NCI-H187 treated with DMSO at 0.1 percent for 48 hours (cell line): ENCODE measurements at regions not wholly inside any gene's neighbourhood (a gene's known extent, or its start where the extent isn't known, plus 50 kb on each side); places are given as distances from the start of the nearest gene placed in this dataset.
"Not testable (repeated sequence)": the region's sequence is repeated elsewhere in the genome, so short reads cannot be mapped to it uniquely, and the experiment has no call there.

Source experiments
- DNase-seq: peaks from one replicate; lab custom pipeline; 2025; lab: John Stamatoyannopoulos, UW

DNA sequence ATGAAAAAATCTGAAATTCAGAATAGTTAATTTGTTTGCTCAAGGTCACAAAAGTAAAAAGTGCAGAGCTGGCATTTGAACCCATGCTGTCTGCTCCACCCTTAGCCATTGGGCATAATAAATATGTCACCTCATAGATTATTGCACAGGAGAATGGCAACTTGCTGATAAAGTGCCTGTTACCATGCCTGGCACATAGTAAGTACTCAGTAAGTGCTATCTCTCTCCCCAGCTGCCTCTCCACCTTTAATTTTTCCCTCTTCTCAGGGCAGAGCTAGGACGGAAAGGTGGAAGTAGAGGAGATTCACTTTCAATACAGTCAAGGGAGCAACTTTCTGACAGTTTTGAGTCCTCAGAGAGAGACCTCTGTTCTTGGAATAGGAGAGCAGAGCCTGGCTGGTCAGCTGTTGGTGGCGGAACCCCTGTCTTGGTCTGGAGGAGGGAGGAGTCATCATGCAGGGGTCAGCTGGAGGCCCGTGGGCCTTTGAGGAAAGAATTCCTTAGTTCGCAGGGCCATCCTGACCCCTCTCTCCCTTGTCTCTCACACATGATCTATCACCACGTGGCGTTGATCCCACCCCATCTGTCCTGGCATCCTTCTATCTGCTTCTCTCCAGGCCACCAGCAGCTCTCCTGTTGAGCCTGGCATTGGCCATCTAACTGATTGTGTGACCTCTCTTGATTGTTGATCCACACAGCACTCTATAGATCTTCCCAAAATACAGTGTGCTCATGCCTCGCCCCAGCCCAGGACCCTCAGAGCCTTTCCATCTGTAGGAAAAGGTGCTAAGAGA is 149.3 kb downstream of the RPLP1 start:
- no peak for DNase-seq

- no peak for DNase-seq
Measured at GRCh38 chr15:69602921-69603320, 150.3 kb downstream of the RPLP1 start.

DNA sequence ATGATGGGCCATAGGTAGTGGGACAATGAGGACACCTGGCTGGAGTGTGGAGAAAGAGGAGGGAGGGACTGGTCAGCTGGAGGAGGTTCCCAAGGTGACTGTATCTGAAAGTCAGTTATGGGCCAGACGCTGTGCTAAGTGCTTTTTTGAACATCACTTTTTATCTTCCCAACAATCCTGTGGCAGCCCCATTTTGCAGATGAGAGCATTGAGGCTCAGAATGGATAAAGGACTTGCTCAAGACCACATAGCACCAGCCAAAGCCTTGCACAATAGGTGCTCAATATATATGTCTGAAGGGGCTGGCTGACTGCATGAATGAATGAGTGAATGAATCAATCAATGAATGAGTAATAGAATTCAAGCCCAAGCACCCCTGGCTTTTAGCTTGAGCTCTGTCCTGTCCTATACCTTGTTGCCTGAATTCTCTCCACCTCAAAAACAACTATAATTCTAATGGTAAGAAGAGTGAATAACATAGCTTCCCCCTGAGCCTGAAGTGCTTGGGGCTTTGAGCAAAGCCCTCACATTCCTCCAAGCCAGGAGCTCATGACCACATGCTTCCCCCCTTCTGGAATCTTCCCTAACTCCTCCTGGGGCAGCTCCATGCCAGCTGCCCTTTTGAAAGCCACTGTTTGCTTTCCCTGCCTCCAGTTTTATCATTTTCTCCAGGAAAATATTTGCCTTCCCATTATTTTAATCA is 150.9 kb downstream of the RPLP1 start:
- no peak for DNase-seq

- DNase-seq: peak; percentile 35
Measured at GRCh38 chr15:69604072-69604411, 151.4 kb downstream of the RPLP1 start.

- no peak for DNase-seq
Measured at GRCh38 chr15:69606144-69606543, 153.5 kb downstream of the RPLP1 start.

GRCh38 chr15:69606921-69607500 is 154.4 kb downstream of the RPLP1 start:
- DNase-seq: no peak

- no peak for DNase-seq
Measured at GRCh38 chr15:69608661-69609060, 156.0 kb downstream of the RPLP1 start.

- no peak for DNase-seq
Measured at GRCh38 chr15:69609176-69609575, 156.6 kb downstream of the RPLP1 start.

DNA sequence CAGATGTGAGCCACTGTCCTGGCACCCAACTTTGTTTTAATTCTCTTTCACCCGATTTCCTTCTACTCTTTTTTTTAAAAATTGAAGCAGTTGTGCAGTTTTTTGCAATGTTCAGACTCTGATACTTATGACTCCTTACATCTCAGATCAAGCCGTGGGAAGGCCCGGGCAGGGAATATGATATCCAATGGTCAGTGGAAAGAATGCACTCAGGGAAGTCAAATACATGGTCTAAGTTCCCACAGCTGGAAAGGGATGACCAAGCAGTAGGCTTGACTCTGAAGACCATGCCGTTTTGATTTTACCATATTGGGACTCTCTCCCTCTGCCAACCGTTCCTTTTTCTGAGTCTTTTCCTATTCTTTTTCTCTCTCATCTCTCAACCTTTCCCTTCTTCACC is 157.2 kb downstream of the RPLP1 start:
- DNase-seq: no peak

DNA sequence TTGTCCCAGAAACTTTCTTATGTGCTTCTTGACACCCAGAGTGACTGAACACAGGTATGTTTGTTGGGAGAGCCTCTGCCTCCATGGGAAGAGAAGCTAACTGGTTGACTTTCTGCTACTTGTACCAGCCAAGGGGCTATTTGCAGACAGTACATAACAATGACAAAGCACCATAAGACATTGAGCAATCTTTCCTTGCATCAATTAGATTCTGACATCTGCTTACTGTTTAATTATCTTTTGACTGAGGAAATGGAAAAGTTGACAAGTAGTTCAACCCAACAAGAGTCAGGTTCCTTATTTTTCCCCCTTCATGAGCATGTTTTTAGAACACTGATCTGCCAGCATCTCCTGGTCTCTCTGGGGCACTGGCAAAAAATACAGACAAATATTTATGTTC is 157.7 kb downstream of the RPLP1 start:
- no peak for DNase-seq

DNA sequence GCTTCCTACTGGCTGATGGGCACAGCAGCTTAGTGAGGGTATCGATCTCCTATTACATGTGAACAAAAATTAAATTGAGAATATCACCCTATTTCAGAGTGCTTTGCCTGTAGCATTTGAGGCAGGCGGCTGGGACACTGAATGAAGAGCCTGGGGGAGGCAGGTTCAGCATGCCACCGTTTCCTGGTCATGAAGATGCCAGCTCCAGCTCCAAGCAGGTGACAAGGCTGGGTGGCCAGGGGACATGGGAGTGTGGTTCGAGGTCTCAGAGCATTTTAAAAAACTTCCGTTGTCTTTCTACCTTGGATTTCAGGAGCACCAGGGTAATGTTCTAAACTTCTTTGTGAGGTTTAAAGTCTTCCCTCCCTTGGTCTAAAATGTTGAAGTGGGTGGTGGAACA is 158.2 kb downstream of the RPLP1 start:
- DNase-seq: no peak

GRCh38 chr15:69612112-69612511 is 159.5 kb downstream of the RPLP1 start:
- peak; percentile 80 for DNase-seq

DNA sequence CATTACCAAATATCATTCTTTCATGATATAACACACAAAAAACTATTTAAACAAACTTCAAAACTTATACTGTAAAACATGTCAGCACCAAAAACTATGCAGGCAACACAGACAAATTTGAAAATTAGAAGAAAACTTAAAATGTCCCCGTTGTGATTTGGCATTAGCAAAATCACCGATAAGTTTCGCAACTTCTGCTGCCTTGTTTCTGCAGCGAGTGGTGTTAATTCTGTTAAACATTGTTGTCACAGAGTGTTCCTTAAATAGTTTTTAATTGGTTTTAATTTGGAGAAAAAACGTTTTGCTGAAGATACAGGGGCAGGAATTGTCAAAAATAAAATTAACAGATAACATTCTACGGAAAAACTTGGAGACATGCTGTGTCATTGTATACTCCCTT is 160.6 kb downstream of the RPLP1 start:
- no peak for DNase-seq

DNA sequence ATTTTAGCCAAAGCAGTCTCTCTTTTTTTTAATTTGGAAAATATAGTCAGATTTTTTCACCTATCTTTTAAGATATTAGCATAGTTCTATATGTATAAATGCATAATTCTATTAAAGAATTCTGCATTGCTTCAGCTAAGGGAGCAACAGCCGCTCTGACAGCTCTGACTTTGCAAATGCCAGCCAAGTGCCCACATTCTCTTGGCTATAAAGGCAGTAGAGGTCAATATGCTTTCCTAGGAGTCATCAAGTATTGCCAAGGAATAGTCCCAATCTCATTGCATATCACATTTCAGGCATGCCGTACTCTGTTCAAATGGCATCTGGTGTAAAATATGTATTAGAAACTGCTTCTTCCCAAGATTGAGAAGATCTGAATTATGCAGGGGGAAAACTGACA is 161.4 kb downstream of the RPLP1 start:
- DNase-seq: no peak

GRCh38 chr15:69615736-69616135 is 163.1 kb downstream of the RPLP1 start:
- no peak for DNase-seq

DNA sequence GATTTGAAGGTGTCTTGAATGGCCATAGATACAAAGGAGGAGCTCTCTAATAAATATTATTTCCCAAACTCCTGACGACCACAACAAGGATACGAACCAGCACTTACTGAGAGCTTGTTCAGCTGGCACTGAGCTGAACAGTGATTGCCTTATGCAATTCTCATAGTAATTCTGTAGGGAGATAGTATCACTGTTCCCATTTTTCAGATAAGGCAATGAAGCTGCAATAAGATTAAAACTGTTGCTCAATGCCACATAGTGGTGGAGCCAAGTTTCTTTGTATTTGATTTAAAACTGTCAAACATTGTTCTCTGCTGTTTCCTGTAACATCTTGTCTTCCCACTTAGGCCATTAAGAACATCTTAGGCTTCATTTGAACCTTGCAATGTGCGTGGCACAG is 163.9 kb downstream of the RPLP1 start:
- no peak for DNase-seq

- not testable (repeated sequence) for DNase-seq
Measured at GRCh38 chr15:69617144-69617543, 164.5 kb downstream of the RPLP1 start.

DNA sequence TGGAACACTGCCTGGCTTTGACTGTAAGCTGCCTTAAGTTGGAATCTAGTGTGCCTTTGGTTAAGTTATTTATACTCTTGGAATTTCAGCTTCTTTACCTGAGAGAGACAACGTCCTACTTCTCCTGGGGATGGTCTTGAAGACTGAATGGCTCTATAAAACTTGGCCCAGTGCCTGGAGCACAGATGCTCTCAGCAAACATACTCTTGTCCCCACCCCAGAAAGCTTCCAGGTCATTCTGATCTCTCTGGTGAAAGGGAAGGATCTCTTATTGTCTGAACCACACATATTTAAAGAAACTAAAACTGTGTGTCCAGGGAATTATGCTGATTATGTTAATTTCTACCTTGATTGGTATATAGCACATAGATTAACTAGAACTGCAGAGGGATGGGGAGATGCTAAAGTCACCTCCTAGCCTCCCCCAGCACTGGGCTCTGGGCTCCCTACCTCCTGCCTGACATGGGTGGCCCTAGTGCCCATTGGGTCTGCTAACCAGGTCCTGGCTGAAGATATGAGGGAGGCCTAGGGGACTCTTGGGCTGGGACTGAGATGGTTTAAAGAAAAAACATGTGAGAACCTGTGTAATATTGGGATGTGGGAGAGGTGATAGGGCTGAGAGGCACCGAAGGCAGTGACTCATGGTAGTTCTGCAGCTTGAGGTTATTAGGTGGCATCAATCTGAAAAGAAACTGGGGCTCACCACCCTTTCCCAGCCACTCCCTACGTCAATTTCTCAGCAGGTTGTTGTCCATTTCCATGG is 171.0 kb downstream of the RPLP1 start:
- no peak for DNase-seq

DNA sequence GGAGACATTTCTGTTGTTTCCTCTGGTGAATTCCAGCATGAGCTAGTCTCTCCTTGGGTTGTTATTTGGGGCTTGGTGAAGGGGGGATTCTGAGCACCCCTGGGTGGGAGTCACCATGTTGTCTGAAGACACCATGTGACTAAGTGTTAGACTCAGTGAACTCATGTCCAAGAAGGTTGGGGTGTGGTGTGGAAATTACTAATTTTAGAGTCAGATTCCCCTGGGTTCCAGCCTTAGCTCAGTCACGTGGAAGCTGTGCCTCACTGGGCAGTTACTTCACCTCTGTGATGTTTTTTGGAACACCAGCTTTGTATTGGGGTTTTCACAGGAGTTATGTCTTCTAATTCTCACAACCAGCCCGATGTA is 171.5 kb downstream of the RPLP1 start:
- no peak for DNase-seq

DNA sequence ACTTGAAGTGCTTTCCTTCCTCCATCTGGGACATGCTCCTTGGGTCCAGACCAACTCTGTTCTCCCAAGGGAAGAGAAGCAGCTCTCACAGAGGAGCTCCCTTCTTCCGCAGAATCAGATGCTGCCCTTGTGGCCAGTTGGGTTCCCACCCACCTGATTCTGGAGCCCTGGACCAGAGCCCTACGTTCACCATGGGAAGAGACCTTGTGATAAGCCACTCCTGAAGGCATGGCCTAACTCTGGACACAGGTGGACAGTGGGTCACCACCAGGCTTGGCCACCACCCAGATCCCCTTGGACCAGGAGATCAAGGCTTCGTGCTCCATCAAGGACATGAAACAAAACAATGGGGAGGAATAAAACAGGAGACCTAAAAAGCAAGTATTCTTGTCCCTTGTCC is 172.2 kb downstream of the RPLP1 start:
- DNase-seq: no peak

- no peak for DNase-seq
Measured at GRCh38 chr15:69625328-69625727, 172.7 kb downstream of the RPLP1 start.
